GM21619 (cell line): ENCODE measurements at regions not wholly inside any gene's neighbourhood (a gene's known extent, or its start where the extent isn't known, plus 50 kb on each side); places are given as distances from the start of the nearest gene placed in this dataset.

Source experiments
- ATAC-seq: cut with Tn5 transposase; IDR thresholded peaks from one replicate; pipeline ENCODE4 v1.9.1; 2021; ENCODE audit not compliant: unreplicated experiment

DNA sequence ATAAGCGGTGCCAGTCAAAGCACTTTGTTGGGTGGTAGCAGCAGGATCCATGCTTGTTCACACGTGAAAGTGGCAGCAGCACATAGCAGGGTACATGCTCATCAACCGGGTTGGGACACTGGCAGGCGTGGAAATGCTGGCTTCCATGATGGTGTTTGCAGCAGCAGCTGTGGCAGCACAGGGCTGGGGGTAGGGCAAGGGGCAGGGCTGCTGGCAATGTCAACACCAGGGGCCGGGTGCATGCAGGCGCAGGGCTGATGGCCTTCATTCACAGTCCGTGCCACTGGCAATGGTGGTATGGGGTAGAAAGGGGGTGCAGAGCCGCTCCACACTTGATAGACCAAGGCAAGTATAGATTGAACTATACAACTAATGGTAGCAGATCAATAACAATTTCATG, 374.7 kb upstream of the FAM241A start:
- ATAC-seq: no peak

- no peak for ATAC-seq
Measured at GRCh38 chr4:111773858-111774257, 371.4 kb upstream of the FAM241A start.

DNA sequence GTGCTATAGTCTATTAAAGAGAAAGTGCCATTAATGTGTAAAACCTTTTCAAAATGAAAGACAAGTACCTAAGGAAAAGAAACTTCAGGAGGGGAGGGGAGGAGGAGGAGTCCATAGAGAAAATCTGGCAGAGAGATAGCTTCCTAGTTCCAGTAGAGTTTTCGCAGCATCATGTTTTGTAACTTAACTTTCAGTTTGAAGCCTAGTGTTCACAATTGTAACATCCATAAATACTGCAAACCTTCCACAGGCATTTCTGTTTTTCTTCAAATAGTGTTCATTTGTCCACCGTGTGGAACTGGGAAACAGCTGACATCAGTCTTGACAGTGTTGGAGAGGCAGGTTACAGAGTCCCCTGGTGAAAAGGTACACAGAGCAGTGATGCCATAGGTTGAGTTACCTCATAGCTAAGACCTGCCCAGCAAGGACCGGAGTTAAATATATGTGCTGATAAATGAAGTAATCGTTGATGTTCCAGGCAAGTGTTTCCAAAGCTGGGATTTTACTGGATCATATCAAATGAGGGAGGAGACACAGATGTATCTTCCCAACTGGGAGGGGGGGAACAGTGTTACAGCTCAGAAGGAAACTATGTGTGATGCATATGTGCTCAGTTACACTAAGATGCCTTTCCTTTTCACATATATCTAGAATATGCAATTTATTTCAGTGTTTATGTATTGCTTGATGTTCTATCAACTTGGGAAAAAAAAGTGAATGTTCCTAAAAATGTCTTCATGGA, 369.5 kb upstream of the FAM241A start:
- ATAC-seq: no peak

GRCh38 chr4:111776561-111776960, 368.7 kb upstream of the FAM241A start:
- no peak for ATAC-seq

GRCh38 chr4:111778543-111778942, 366.7 kb upstream of the FAM241A start:
- no peak for ATAC-seq

DNA sequence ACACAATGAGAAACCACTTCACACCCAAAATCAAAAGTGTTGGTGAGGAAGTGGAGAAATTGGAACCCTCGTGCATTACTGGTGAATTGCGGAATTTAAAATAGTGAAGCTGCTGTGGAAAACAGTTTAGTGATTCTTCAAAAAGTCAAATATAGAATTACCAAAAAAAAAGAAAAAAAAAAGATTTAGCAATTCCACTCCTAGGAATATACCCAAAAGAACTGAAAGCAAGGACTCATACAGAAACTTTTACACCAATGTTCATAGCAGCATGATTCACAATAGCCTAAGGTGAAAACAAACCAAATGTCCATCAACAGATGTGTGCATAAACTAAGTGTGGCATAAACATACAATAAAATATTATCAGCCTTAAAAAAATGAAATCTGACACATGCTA, 364.3 kb upstream of the FAM241A start:
- ATAC-seq: no peak

DNA sequence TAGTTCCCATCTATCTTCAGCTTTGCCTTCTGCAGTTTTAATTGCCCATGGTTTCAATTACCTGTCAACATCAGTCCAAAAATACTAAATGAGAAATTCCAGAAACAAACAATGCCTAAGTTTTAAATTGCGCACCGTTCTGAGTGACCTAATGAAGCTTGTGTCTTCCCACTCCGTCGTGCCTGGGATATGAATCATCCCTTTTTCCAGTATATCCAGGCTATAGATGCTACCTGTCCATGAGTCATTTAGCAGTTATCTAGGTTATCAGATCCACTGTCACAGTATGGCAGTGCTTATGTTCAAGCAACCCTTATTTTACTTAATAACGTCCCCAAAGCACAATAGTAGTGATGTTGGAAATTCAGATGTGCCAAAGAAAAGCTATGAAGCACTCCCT, 363.6 kb upstream of the FAM241A start:
- ATAC-seq: no peak

- ATAC-seq: no peak
Measured at GRCh38 chr4:111788099-111788498, 357.2 kb upstream of the FAM241A start.

GRCh38 chr4:111789901-111790640, 355.2 kb upstream of the FAM241A start:
- no peak for ATAC-seq

DNA sequence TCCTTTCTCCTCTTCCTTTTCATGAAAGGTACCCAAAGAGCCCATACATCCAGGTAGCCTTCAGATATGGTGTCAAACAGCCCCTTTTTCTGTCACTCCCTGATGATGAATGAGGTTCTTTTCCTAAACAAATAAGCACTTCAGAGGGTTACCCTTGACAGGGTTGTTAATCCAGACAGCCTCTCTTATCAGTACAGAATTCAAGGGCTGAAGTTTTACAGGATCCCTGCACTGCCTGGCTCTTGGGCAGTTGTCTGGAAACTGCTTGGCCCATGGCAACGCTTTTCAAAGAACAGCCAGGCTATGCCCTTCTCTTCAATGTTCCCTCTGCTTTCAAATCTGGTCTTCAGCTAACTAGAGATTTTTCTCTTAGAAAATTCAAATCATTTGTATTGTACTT, 352.6 kb upstream of the FAM241A start:
- no peak for ATAC-seq

DNA sequence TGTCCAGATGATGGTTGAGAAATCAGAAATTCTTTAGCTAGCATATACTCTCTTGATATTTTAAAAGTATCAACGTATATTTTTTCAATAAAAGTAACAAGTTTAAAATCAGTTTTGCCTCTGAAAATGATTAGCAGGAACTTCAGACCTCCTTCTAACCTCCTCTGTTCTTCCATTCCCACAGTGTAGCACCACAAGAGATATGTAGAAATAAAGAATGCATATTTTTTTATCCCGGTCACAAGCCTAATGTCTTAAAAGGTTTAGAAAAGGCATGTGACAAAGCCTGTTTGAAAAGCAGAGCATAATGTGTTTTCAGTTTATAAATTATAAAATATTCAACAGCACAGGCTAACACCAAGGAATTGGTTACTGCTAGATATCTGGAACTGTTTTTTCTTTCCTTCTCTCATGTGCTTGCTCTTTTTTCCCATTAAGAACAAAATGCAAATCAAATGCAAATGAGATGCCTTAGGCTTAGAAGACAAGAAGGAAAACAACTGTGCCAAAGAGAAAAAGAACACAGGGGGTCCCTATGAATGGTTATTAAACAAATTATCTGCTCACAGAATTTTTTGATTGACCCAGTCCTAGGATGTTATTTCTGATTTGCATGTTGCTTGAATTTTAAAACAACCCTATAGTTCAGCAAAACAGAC, 351.7 kb upstream of the FAM241A start:
- ATAC-seq: no peak

DNA sequence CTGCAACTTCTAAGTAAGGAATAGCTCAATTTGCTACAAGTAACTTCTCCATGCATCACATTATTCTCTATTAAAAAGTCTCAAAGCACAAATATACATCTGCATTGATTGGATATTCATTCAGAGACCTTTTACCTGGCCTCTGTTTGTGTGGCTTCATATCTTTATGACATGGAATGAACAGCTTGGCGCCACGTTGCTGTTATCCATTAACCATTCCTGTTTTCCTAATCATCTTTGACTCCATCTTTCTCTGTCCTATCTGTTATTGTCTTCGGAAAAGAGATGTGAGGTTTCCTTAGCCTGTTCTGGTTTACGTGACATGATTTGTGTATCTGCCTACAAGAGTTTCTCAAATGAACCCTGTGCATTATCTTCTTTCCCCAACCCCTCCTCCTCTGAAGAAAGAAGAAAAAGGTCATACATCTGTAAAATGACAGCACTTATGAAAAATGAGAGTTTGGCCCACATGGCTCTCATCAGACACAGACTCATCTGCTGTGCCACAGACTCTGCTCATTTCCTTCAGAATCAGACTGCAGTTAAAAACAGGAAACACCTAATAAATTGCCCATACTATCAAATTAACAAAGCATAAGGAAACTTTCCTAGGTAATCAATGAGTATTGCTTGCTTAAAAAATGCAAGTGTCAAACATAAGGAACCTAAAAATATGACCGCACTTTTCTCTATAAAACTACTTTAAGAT, 347.6 kb upstream of the FAM241A start:
- no peak for ATAC-seq

DNA sequence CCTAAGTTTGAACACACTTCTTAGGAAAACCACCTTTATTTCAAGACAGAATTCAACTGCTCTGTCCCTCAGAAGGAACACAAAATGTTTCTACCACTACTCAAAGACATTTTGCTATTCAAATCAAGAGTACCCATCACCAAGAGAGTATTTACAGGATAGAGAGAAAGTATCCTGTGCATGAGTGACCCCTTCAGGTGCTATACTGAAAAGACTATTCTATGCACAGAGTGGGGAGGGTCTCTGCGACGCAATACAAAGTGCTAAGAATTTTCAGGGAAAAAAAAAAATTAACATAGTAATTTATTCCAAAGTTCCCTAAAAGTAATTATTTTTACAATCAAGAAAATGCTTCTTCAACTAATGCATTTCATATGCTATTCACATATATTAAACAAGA, 346.4 kb upstream of the FAM241A start:
- ATAC-seq: no peak

GRCh38 chr4:111800551-111800950, 344.7 kb upstream of the FAM241A start:
- no peak for ATAC-seq

GRCh38 chr4:111802191-111802590, 343.1 kb upstream of the FAM241A start:
- no peak for ATAC-seq

DNA sequence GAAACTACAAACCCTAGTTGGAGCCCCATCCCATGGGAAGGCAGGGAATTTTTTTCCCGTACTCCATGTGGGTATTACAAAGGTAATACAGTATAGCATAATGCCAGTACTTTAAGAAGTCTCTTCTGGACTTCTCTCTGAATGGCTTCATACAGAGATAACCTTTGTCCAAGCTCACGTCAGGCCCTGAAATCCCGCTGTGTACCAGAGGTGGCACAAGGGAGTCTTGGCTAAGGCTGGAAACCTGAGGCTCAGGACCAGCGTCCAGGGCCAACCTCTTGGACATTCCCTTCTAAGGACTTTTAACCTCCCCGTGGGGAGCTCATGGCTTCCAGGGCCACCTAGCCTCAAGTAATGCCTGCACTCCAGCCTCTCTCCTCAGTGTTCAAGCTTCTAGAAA, 338.9 kb upstream of the FAM241A start:
- ATAC-seq: no peak

- no peak for ATAC-seq
Measured at GRCh38 chr4:111807576-111807975, 337.7 kb upstream of the FAM241A start.

- ATAC-seq: no peak
Measured at GRCh38 chr4:111808174-111808573, 337.1 kb upstream of the FAM241A start.

- ATAC-seq: no peak
Measured at GRCh38 chr4:111811661-111812060, 333.6 kb upstream of the FAM241A start.

- no peak for ATAC-seq
Measured at GRCh38 chr4:111812114-111812513, 333.1 kb upstream of the FAM241A start.

- ATAC-seq: no peak
Measured at GRCh38 chr4:111812760-111813159, 332.5 kb upstream of the FAM241A start.
